Stomach (tissue), 8 donors: ENCODE measurements at regions not wholly inside any gene's neighbourhood (a gene's known extent, or its start where the extent isn't known, plus 50 kb on each side); places are given as distances from the start of the nearest gene placed in this dataset.

Source experiments
- DNase-seq, 2 donors: peaks; one replicate each; pipeline versions ENCODE4 v3.0.0 to v3.0.0-alpha.2; 2013 to 2019
- H3K27ac ChIP-seq, 5 donors: fragments of 200-600 bp in 4 of 5; sonication (generic) in 4 of 5; one replicate each; pipeline ENCODE4 v1.5.1; 2013 to 2019; ENCODE audit warnings: mild to moderate bottlenecking in 1 of 5, moderate library complexity in 1 of 5
- H3K27me3 ChIP-seq, 3 donors: fragments of 200-600 bp; sonication (generic); one replicate each; pipeline ENCODE4 v1.5.1; 2017 to 2019; ENCODE audit warnings: mixed run types in 1 of 3
- H3K36me3 ChIP-seq, 4 donors: fragments of 200-600 bp; sonication (generic); 1 replicate in 3 of 4; 2 replicates in 1 of 4; pipeline ENCODE4 v1.5.1; 2016 to 2019
- H3K4me1 ChIP-seq, 4 donors: fragments of 200-600 bp; sonication (generic); one replicate each; pipeline ENCODE4 v1.5.1; 2016 to 2019
- H3K4me3 ChIP-seq, 4 donors: fragments of 200-600 bp; sonication (generic) in 3 of 4; one replicate each; pipeline ENCODE4 v1.5.1; 2016 to 2019; ENCODE audit warnings: mild to moderate bottlenecking in 1 of 4
- H3K9me3 ChIP-seq, 4 donors: fragments of 200-600 bp; sonication (generic); one replicate each; pipeline ENCODE4 v1.5.1; 2016 to 2019
- EP300 ChIP-seq: sonication (generic); formaldehyde crosslinking; IDR thresholded peaks from one replicate; pipeline ENCODE4 v1.6.1; 2017; ENCODE audit warnings: antibody characterized with exemption
- POLR2A ChIP-seq, 4 donors: fragments of 450-650 bp; IDR thresholded peaks; one replicate each; pipeline ENCODE4 v1.6.1; 2016; ENCODE audit warnings: antibody characterized with exemption in 4 of 4, control low read depth in 2 of 4, mild to moderate bottlenecking in 1 of 4, moderate library complexity in 1 of 4
- POLR2AphosphoS5 ChIP-seq, 3 donors: sonication (generic); formaldehyde crosslinking; IDR thresholded peaks; one replicate each; pipeline ENCODE4 v1.6.1; 2016; ENCODE audit warnings: antibody characterized with exemption in 3 of 3
- WGBS, 5 donors: extraction: QIAGEN DNeasy Blood & Tissue Kit in 3 of 5; methylation state at CpG; one replicate each; pipeline versions ENCODE4 v1.1.5 to v1.1.7; 2013 to 2018; 5-methylcytosine and 5-hydroxymethylcytosine counted together
- intact Hi-C: fragments of 100-400 bp; cut with DNase I; formaldehyde crosslinking; loops from one replicate; pipeline ENCODE4 v1.15.1; 2023; ENCODE audit warnings: low total_unique reads
- TF ChIP-seq, protein P1 (sequence below), 7 experiments: fragments of 450-650 bp in 4 of 7; fragments of 200-600 bp in 3 of 7; sonication (generic) in 3 of 7; IDR thresholded peaks; one replicate each; pipeline ENCODE4 v1.5.1; 2016 to 2019; ENCODE audit warnings: antibody characterized with exemption in 7 of 7, control low read depth in 2 of 7, mild to moderate bottlenecking in 1 of 7
- donor health status: healthy with polysubstance abuse.
- donor health status: Bipolar disorder and iron deficiency.
- donor health status: healthy.

DNA sequence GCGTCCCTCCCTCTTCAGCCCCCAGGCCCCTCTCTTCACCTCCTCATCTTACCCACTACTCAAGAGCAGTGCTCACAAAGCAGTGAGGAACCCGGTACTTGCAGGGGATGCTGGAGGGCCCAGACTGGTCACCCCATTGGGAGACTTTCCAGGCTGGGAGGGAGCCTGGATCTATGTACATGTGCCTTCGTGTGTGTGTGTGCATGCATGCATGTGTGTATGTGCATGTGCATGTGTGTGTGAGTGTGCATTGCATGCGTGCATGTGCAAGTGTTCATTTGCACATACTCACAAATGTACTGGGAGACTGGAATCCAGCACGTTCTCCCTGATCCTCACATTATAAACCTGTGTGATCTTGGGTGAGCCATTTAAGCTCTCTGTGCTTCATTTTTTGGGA is 696.0 kb upstream of the EEF2KMT start:
- peaks cover 0 to 4% (median 0%) of the 10 kb centered on the region in 4 donors for H3K9me3 ChIP-seq
- H3K27me3 ChIP-seq, result no peaks in the 10 kb centered on the region
- no peak overlapping the region for H3K4me3 ChIP-seq
- 69 to 81% (median 75%) methylated on average over 4 to 5 of the region's 5 CpGs for WGBS, 5 donors
- no peak overlapping the region for H3K27ac ChIP-seq
- TF ChIP-seq EP300 (no peak), POLR2AphosphoS5 (IDR thresholded peaks at IDR 0.05) (no peak), POLR2A (IDR thresholded peaks at IDR 0.05) (no peak)
- TF ChIP-seq, protein P1, sequence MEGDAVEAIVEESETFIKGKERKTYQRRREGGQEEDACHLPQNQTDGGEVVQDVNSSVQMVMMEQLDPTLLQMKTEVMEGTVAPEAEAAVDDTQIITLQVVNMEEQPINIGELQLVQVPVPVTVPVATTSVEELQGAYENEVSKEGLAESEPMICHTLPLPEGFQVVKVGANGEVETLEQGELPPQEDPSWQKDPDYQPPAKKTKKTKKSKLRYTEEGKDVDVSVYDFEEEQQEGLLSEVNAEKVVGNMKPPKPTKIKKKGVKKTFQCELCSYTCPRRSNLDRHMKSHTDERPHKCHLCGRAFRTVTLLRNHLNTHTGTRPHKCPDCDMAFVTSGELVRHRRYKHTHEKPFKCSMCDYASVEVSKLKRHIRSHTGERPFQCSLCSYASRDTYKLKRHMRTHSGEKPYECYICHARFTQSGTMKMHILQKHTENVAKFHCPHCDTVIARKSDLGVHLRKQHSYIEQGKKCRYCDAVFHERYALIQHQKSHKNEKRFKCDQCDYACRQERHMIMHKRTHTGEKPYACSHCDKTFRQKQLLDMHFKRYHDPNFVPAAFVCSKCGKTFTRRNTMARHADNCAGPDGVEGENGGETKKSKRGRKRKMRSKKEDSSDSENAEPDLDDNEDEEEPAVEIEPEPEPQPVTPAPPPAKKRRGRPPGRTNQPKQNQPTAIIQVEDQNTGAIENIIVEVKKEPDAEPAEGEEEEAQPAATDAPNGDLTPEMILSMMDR (IDR thresholded peaks at IDR 0.05), result no peak
- H3K36me3 ChIP-seq, result no peaks in the 10 kb centered on the region
- intact Hi-C loops, result no loop called here
- no peak for DNase-seq
- H3K4me1 ChIP-seq, result no peaks in the 10 kb centered on the region

DNA sequence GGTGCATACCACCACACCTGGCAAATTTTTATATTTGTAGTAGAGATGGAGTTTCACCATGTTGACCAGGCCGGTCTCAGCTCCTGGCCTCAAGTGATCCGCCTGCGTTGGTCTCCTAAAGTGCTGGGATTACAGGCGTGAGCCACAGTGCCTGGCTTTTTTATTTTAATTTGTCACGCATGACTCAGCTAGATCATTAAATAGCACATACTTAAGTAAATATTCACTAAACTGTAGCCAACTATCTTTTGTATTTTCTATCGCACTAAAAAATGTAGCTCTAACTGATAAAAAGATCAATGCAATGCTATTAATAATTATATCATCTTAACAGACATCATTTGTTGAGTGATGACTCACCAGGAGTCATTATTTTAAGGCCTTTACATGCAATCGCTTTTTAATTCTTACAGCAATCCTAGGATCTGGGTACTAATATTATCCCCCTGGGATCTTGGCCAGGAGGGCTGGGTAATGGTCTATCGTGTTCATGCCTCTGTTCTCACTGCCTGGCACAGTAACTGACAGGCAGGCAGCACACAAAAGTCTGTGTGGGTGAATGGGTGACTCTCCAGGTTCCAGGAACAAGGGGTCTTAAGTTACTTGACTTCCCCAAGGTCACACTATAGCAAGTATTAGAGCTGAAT is 693.5 kb upstream of the EEF2KMT start:
- H3K4me3 ChIP-seq, result no peak overlapping the region
- 28 to 43% (median 40%) methylated on average over 7 to 8 of the region's 8 CpGs for WGBS, 5 donors
- TF ChIP-seq POLR2AphosphoS5 (IDR thresholded peaks at IDR 0.05), result no peak
- no peak for TF ChIP-seq POLR2A (IDR thresholded peaks at IDR 0.05)
- intact Hi-C loops, result no loop called here
- DNase-seq, result no peak
- no peak overlapping the region for H3K27ac ChIP-seq
- no peaks in the 10 kb centered on the region for H3K27me3 ChIP-seq
- H3K9me3 ChIP-seq, result peaks cover 0 to 7% (median 2%) of the 10 kb centered on the region in 4 donors
- H3K36me3 ChIP-seq, result no peaks in the 10 kb centered on the region
- H3K4me1 ChIP-seq, result no peaks in the 10 kb centered on the region

DNA sequence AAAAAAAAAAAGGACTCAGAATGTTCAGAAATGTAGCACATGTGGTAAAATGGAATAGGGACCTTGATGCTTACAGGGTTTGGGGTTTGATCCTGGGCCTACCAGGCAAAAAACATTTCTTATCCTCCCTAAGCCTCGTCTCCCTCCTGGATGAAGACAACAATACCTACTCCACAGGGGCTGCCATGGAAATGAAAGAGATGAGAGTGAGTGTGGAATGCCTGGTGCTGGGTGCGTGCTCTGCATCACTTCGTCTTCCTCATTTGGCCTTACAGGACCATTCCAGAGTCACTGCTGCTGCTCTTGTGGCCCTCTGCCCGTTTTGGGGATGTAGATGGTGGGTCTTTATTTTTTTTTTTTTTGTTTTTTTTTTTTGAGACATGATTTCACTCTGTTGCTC is 692.9 kb upstream of the EEF2KMT start:
- H3K36me3 ChIP-seq, result no peaks in the 10 kb centered on the region
- TF ChIP-seq, protein P1 (IDR thresholded peaks at IDR 0.05), result no peak
- TF ChIP-seq POLR2A (IDR thresholded peaks at IDR 0.05) (no peak), EP300 (no peak), POLR2AphosphoS5 (IDR thresholded peaks at IDR 0.05) (no peak)
- no peak for DNase-seq
- intact Hi-C loops, result no loop called here
- no peaks in the 10 kb centered on the region for H3K27me3 ChIP-seq
- no peaks in the 10 kb centered on the region for H3K4me1 ChIP-seq
- H3K27ac ChIP-seq, result no peak overlapping the region
- WGBS, 5 donors, result 57 to 69% (median 65%) methylated on average over 4 of the region's 4 CpGs
- H3K9me3 ChIP-seq, result peaks cover 0 to 7% (median 2%) of the 10 kb centered on the region in 4 donors
- no peak overlapping the region for H3K4me3 ChIP-seq

DNA sequence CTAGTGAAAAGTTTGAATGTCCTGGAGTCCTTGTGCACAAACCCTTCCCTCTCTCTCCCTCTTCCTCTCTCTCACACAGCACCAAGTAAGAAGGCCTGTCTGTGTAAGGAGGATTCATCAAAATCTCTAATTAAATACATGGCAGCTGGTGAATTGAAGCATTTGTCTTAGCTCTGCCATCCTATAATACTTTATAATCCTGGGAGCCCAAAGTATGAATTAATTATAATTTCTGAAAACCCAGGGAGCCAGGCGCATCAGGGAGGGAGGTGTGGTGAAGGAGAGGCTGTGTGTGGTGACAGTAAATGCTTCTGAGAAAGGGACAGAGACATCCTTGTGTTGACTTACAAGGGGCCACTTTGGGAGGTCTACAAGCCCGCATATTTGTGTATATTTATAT is 691.4 kb upstream of the EEF2KMT start:
- no peaks in the 10 kb centered on the region for H3K36me3 ChIP-seq
- H3K27me3 ChIP-seq, result no peaks in the 10 kb centered on the region
- intact Hi-C loops, result no loop called here
- 61 to 81% (median 67%) methylated on average over 2 of the region's 2 CpGs for WGBS, 5 donors
- peaks cover 0 to 14% (median 7%) of the 10 kb centered on the region in 4 donors for H3K9me3 ChIP-seq
- TF ChIP-seq POLR2A (IDR thresholded peaks at IDR 0.05), result no peak
- TF ChIP-seq, protein P1 (IDR thresholded peaks at IDR 0.05), result no peak
- H3K27ac ChIP-seq, result no peak overlapping the region
- H3K4me1 ChIP-seq, result no peaks in the 10 kb centered on the region
- DNase-seq, result no peak
- H3K4me3 ChIP-seq, result no peak overlapping the region

DNA sequence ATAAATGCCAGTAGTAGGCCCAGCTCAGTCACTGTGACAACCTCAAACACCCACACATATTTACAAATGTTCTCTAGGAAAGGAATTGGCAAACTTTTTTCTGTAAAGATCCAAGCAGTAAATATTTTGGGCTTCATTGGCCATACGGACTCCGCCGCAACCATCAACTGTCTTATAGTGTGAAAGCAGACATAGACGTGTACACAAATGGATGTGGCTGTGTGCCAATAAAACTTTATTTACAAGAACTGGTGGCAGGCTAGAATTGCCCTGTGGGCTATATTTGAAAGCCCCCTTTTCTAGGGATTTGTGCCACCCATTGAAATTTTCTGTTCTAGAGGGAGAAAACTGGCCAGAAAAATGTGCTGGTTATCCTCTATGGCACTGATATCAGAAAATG is 683.8 kb upstream of the EEF2KMT start:
- intact Hi-C loops, result no loop called here

More for the DNA sequence above, 683.8 kb upstream of the EEF2KMT start:
- TF ChIP-seq, protein P1 (IDR thresholded peaks at IDR 0.05), result no peak
- no peak for TF ChIP-seq EP300
- TF ChIP-seq POLR2A (IDR thresholded peaks at IDR 0.05), result no peak
- no peak for TF ChIP-seq POLR2AphosphoS5 (IDR thresholded peaks at IDR 0.05)
- DNase-seq, result no peak
- Histone ChIP-seq H3K9me3 (peaks cover 0 to 15% (median 8%) of the 10 kb centered on the region in 4 donors), H3K27ac (no peak overlapping the region), H3K4me3 (no peak overlapping the region), H3K36me3 (no peaks in the 10 kb centered on the region), H3K4me1 (no peaks in the 10 kb centered on the region), H3K27me3 (no peaks in the 10 kb centered on the region)
- 77 to 89% (median 88%) methylated on average over 4 of the region's 4 CpGs for WGBS, 5 donors
